ENCODE measurements at regions not wholly inside any gene's neighbourhood (a gene's known extent, or its start where the extent isn't known, plus 50 kb on each side); places are given as distances from the start of the nearest gene placed in this dataset.

GRCh38 chr7:32275216-32276009 lies 205.2 kb upstream of the PDE1C start:
- ChIA-PET POLR2A (no interaction called here), CTCF (interaction anchor here (0.8 to 1.3 kb wide), 4 partner anchors 13 to 72 kb away, joined by 3 read pairs; no protein-coding TSS in a partner anchor)
- DNase-seq (peak; percentile 46), ATAC-seq (no peak)
- H3K27me3 Mint-ChIP-seq, result peaks cover 5% of the 10 kb centered on the region
- intact Hi-C loops (cut with micrococcal nuclease), result no loop called here
- peaks cover 5% of the 10 kb centered on the region for H3K4me1 Mint-ChIP-seq (ENCODE audit: low read depth)
- H3K4me3 Mint-ChIP-seq, result no peak overlapping the region
- H3K27ac Mint-ChIP-seq, result no peak overlapping the region
- H3K36me3 Mint-ChIP-seq (ENCODE audit: low read depth), result no peaks in the 10 kb centered on the region
- H3K9me3 Mint-ChIP-seq, result no peaks in the 10 kb centered on the region
- no peak for TF ChIP-seq CTCF (IDR thresholded peaks at IDR 0.05)

- intact Hi-C loops (cut with micrococcal nuclease), result no loop called here
- no peak for DNase-seq
- H3K4me3 Mint-ChIP-seq, result no peak overlapping the region
- H3K27ac Mint-ChIP-seq, result no peak overlapping the region
- H3K27me3 Mint-ChIP-seq, result peaks cover 5% of the 10 kb centered on the region
- TF ChIP-seq CTCF (IDR thresholded peaks at IDR 0.05), result no peak
- no peaks in the 10 kb centered on the region for H3K36me3 Mint-ChIP-seq (ENCODE audit: low read depth)
- ChIA-PET POLR2A (no interaction called here), CTCF (no interaction called here)
- H3K9me3 Mint-ChIP-seq, result no peaks in the 10 kb centered on the region
- peaks cover 5% of the 10 kb centered on the region for H3K4me1 Mint-ChIP-seq (ENCODE audit: low read depth)
- no peak for ATAC-seq
Measured at GRCh38 chr7:32273297-32273696, 203.1 kb upstream of the PDE1C start.

- no peaks in the 10 kb centered on the region for H3K9me3 Mint-ChIP-seq
- H3K4me3 Mint-ChIP-seq, result no peak overlapping the region
- H3K27me3 Mint-ChIP-seq, result peaks cover 4% of the 10 kb centered on the region
- ChIA-PET POLR2A (no interaction called here), CTCF (no interaction called here)
- no peak for DNase-seq
- intact Hi-C loops (cut with micrococcal nuclease), result no loop called here
- ATAC-seq, result no peak
- TF ChIP-seq CTCF (IDR thresholded peaks at IDR 0.05), result no peak
- no peak overlapping the region for H3K27ac Mint-ChIP-seq
- H3K4me1 Mint-ChIP-seq (ENCODE audit: low read depth), result no peaks in the 10 kb centered on the region
- H3K36me3 Mint-ChIP-seq (ENCODE audit: low read depth), result no peaks in the 10 kb centered on the region
Measured at GRCh38 chr7:32266932-32267475, 196.8 kb upstream of the PDE1C start.

GRCh38 chr7:32264702-32265284 lies 194.6 kb upstream of the PDE1C start:
- POLR2A ChIA-PET, result no interaction called here
- intact Hi-C loops (cut with micrococcal nuclease), result no loop called here
- ATAC-seq, result no peak

More at GRCh38 chr7:32264702-32265284, 194.6 kb upstream of the PDE1C start:
- no peak for DNase-seq
- Mint-ChIP-seq H3K36me3 (ENCODE audit: low read depth) (no peaks in the 10 kb centered on the region), H3K9me3 (no peaks in the 10 kb centered on the region), H3K27ac (no peak overlapping the region), H3K27me3 (peaks cover 4% of the 10 kb centered on the region), H3K4me1 (ENCODE audit: low read depth) (no peaks in the 10 kb centered on the region), H3K4me3 (no peak overlapping the region)
- TF ChIP-seq CTCF (IDR thresholded peaks at IDR 0.05), result no peak
- CTCF ChIA-PET, result no interaction called here

All from activated CD8-positive, alpha-beta T cell treated with anti-CD3 and anti-CD28 coated beads for 36 hours (primary cell).